Cardiac septum (tissue), 1 donor: ENCODE measurements at regions not wholly inside any gene's neighbourhood (a gene's known extent, or its start where the extent isn't known, plus 50 kb on each side); places are given as distances from the start of the nearest gene placed in this dataset.

ENCODE experiments used
- DNase-seq: peaks from one replicate; pipeline ENCODE4 v3.0.0-alpha.2; 2020; ENCODE audit warnings: low spot score
- intact Hi-C: fragments of 100-400 bp; cut with DNase I; formaldehyde crosslinking; loops from one replicate; pipeline ENCODE4 v1.14.0; 2022
- donor health status: DM: no; HTN: no; CAD: no.

DNA sequence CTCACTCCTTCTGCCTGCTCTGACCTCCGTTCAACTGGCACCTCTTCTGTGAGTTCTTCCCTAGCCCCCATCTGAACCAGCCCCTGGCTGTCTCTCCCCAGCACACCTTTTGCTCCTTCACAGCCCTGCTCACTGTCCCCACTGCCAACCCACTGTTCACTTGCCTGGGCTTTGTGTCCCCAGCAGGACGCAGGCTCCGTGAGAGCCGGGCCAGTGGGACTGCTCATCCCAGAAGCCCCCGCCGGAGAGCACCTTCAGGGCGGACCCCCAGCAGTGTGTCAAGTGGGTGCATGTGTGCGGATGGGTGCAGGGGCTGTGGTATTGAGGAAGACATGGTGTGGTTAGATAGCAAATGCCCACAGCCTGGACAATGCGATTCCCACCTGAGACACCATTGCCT, 148.4 kb upstream of the RNF32 start:
- intact Hi-C loops = no loop called here
- no peak for DNase-seq

- DNase-seq = no peak
- intact Hi-C loops = no loop called here
Measured at GRCh38 chr7:156491435-156491834, 149.1 kb upstream of the RNF32 start.

DNA sequence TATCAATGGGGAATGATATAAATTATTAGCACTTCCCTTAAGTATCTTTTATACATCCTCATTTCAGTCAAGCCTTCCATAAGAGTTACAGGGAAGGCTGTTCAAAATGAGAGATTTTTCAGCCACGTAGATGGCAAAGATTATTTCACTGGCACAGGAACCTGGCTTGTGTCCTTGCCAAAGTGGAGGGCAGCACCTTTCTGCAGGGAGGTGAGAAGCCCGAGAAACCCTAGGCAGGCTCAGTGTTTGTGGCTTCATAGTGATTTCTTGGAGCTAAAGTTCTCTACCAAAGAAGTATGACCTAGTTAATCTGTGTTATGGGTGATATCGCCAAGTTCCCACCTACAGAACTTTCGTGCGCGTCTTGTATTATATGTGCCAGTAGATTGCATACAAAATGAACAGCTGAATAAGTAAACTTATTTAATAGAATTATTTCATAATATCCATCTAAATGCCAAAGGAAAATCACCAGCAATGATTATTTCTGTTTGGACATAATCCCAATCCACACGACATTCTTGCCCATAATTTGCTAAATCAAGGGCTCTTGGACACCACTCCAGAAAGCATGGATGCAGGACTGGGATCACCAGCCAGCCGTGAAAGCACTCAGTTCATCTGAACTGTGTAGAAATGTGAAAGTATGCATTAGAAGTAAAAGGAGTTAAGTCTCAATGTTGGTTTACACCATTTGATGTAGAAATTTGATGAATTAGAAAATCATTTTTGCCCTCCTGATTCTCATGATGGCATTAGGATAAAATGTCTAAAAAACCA, 150.4 kb upstream of the RNF32 start:
- intact Hi-C loops = no loop called here
- no peak for DNase-seq

DNA sequence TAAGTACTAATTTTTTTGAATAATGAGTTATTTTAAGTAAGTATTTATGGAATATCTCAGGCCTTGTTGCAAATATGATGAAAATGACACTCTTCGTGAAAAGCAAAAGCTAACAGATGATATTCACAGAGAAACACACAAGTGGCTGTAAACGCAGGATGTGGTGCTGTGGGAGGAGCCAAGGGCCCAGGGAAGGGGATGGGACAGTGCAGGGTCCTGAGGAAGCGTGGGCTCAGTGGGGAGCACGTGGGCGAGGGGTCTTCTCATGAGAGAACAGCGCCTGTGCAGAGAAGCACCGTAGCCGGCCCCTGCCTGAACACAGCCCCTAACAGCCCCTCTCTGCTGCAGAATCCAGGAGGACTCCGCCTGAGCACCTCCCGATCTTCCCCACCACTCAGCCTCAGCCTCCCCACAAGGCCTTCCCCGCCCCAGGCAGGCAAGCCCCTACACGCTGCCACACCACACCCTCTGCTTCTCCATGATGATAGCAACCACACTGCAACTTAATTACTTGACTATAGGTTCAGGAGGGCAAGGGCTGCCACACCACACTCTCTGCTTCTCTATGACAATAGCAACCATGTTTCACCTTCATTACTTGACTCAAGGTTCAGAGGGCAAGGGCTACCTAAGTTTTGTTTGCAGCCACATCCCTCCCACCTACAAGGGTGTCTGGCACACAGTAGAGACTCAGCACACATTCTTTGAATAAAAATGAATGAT, 152.6 kb upstream of the RNF32 start:
- DNase-seq = no peak
- intact Hi-C loops = no loop called here

DNA sequence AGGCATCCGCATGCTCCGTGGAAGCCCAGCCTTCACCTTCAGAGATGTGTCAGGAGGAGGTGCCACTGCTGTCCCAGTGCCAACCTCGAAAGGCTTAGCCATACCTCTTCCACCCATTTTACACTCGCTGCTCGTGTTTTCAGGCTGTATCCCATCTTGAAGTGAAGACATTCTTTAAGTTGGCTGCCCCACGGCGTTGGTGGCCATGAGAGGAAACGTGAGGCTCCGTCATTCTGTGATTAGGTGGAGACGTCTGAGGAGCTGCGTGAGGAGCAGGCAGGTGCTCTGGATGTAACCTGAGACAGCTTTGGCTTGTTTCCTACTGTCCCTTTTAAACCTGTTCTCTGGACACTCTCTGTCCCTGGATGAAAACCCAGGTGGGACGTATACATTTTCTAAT, 159.9 kb upstream of the RNF32 start:
- no peak for DNase-seq
- intact Hi-C loops = no loop called here

- intact Hi-C loops = no loop called here
- DNase-seq = no peak
Measured at GRCh38 chr7:156479596-156479995, 161.0 kb upstream of the RNF32 start.

DNA sequence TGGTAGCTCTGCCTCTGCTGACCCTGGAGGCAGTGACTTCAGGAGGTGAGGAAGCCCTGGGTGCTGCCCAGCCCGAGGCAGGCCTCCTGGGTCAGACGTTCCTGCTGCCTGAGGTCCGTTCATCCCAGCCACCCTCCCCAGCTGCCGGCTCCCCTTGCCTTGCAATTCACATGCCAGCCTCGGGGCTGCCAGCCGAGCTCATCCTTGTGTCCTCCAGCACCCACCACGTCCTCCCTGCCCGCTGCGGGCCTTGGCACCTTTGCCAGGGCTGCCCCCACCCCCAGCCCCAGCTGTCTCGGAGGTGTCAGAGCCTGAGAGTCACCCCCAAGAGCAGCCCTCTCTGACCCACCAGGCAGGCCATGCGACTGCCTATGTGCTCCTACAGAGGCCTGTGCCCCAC, 162.1 kb upstream of the RNF32 start:
- intact Hi-C loops = no loop called here
- no peak for DNase-seq

DNA sequence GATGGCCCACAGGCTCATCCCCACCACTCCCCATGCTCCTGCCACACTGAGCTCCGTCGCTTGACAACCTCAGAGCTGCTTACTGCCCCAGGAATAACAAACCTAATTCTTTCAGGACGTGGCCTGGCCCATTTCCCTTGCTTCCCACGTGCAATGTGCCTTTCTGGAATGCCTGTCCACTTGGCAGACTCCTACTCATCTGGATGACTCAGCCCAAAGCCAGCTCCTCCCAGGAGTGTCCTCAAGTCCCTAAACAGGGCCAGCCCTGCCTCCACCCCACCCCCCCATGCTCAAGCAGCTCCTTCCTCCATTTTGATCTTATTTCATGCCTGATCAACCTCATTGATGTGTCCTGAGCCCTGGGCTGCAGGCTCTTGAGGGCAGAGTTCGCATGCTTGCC, 164.9 kb upstream of the RNF32 start:
- intact Hi-C loops = no loop called here
- no peak for DNase-seq

DNA sequence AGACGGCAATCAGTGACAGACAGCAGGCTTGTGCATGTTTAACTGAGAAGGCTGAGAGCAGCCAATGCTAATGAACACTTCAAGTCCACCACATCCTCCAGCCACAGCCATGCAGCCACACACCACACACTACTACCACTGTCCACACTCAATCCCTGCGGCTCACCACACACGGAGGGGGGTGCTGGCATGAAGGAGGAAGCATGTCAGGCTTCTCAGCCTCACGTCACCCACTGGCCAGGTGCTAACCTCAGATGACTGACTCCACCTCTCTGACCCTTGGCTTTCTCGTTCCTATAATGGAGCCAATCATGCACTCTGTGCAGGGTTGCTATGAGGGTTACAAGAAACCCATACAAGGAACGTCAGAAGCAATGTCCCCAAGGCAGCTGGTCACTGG, 165.4 kb upstream of the RNF32 start:
- intact Hi-C loops = no loop called here
- DNase-seq = no peak

DNA sequence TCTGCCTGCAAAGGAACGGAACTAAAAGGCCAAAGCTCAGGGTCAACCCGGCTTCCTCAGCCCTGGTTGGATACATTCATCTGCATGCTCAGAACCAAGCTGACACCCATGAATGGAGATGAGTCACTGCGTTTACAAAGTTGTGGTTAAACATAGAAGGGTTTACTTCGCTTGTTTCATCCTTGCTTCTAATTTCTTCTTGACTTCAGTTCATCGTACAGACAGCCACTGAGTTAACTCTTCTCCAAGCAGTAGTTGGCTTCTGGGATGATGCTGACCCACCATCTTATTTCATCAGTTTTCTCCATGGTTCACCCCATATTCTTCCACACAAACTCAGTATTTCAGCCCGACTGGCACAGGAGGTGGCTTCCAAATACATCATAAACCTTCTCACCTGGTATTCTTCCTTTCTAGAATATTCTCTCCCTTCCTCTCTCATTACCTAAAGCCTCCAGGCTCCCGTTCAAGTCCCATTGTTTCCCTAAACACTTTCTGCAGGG, 166.3 kb upstream of the RNF32 start:
- DNase-seq = no peak
- intact Hi-C loops = loop anchor here (5.0 kb wide), 2 partner anchors 657 to 677 kb away; no protein-coding TSS in a partner anchor

DNA sequence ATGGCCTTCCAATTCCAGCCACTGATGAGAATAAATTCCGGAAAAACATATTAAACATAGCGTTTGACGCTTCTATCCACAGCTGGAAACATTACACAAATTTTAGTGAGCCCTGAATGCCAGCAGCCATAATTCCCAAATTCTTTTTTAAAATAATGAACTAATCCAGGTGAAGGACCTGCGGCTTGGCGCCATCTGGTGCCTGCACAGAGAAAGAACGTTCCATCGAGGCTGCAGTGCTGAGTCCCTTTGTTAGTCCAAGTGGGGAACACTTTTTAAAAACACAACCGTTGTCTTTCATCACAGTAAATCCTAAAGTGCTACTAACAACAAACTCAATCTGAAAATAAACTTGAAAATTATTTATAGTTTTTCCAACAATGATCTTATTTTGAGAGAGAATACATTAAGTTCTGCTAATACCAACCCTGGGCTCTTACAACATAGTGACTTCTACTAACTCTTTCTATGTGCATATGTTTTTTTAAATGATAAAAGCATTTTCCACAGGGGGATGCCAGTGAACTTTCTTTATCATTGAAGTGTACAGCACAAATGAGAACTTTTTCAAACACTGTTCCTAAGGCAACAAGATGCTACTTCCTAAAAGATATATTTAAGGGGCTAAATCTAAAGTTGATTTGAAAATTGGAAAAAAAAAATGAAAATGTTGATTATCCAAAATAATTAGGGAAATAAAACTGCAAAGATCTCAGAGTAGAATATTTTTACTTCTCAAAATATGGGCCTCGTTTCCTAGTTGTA, 166.9 kb upstream of the RNF32 start:
- no peak for DNase-seq
- intact Hi-C loops = loop anchor here (5.0 kb wide), 2 partner anchors 656 to 676 kb away; no protein-coding TSS in a partner anchor

GRCh38 chr7:156472267-156472666, 168.3 kb upstream of the RNF32 start:
- intact Hi-C loops = loop anchor here (5.0 kb wide), 2 partner anchors 655 to 675 kb away; no protein-coding TSS in a partner anchor
- peak; percentile 51 for DNase-seq

GRCh38 chr7:156470399-156471320, 169.9 kb upstream of the RNF32 start:
- intact Hi-C loops = loop anchor here (5.0 kb wide), 2 partner anchors 653 to 673 kb away; no protein-coding TSS in a partner anchor
- DNase-seq = peak; percentile 60

DNA sequence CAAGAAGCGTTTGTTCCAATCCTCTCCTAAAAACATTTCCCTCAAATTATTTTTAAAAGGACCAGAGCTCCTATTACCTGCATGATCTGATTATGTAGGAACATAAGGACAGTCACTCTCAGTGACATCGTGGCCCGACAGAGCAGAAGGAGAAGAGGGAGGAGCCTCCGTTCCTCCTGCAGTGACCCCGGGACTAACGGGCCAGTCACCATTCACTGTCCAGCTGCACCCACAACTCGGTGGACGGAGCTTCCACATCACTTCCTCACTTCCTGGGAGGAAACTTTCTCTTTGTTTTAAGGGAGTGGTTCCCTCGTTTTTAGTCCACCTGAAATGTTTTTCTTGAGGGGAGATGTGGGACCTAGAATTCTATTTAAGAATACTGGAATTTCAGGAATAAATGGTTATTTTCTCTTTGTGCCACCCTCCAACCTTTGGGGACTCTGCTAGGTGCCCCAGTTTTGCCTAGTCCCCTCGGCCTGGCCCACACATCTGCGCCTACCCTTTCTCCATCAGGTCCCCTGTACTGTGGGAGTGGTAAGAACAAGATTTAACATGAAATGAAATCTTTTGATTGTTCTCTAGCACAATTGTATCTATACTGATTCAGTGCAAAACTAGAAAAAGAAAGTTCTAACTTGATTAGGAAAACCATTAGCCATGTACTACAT, 173.5 kb upstream of the RNF32 start:
- DNase-seq = peak; percentile 55
- intact Hi-C loops = no loop called here

DNA sequence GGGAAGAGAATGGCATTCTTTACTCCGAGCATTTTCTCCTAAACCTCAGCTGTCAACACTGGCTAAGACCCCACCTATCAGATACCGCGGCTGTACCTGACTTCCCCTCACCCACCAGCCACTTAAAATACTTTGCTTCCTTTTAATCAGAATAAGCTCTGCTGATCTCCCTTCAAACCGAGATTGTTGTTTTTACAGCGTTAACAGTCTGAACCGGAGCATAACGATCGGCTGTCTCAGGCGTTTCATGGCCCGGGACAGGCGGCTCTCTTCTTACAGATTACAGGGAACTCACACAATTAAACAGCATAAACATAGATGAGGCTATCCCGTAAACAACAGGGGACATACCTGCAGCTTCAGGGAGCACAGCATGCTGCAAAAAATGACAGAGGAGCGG, 174.3 kb upstream of the RNF32 start:
- no peak for DNase-seq
- intact Hi-C loops = no loop called here

DNA sequence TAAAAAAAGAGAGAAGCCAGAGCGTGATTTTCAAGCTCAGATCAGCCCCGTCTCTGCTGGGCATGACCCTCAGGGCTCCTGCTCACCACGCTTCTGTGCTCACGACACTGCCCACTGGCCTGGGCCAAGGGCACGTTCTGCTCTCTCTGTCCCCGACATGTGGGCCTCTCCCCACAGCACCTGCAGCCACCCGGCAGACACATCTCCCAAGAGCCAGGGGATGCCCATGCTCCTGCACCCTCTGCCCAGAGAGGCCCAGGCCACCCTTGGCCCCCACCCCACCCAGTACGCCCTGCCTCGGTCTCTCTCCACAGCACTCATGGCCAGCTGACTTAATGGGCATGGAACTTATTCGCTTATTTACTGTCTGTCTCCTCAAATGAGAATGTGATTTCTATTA, 175.4 kb upstream of the RNF32 start:
- intact Hi-C loops = no loop called here

GRCh38 chr7:156464339-156464738, 176.2 kb upstream of the RNF32 start:
- DNase-seq = peak; percentile 39

More for the DNA sequence above, 175.4 kb upstream of the RNF32 start:
- DNase-seq = peak; percentile 73

GRCh38 chr7:156463280-156463679, 177.3 kb upstream of the RNF32 start:
- peak; percentile 33 for DNase-seq
- intact Hi-C loops = no loop called here

More at GRCh38 chr7:156464339-156464738, 176.2 kb upstream of the RNF32 start:
- intact Hi-C loops = no loop called here
